SK-N-MC (cell line): ENCODE measurements at regions not wholly inside any gene's neighbourhood (a gene's known extent, or its start where the extent isn't known, plus 50 kb on each side); places are given as distances from the start of the nearest gene placed in this dataset.

ENCODE experiments used
- FOXP2 ChIP-seq: optimal IDR thresholded peaks from 2 replicates; pipeline ENCODE3; 2011; ENCODE audit warnings: mild to moderate bottlenecking, moderate library complexity; ENCODE audit not compliant: insufficient read depth; ENCODE audit errors: extremely low read length, control extremely low read depth
- POLR2AphosphoS5 ChIP-seq: IDR thresholded peaks from 2 replicates; pipeline ENCODE4 v1.6.1; 2012; ENCODE audit warnings: mild to moderate bottlenecking, low read depth, low read length, borderline replicate concordance

DNA sequence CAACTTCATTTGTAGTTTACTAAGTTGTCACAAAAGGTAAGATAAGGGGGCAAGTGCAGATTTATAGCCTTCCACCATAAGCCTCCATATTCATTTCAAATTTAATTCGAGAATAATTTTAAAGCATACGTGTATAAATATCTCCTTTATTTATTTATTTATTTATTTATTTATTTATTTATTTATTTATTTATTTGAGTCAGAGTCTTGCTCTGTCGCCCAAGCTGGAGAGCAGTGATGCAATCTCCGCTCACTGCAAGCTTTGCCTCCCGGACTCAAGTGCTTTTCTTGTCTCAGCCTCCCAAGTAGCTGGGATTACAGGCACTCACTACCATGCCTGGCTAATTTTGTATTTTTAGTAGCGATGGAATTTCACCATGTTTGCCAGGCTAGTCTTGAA is 523.4 kb downstream of the FAT4 start:
- TF ChIP-seq FOXP2 (no peak), POLR2AphosphoS5 (no peak)
